Adipocyte (in vitro differentiated cells): ENCODE measurements at regions not wholly inside any gene's neighbourhood (a gene's known extent, or its start where the extent isn't known, plus 50 kb on each side); places are given as distances from the start of the nearest gene placed in this dataset.

ENCODE experiments used
- DNase-seq: peaks from one replicate; pipeline ENCODE4 v3.0.0-alpha.2; 2015; ENCODE audit warnings: low read depth
- H3K27me3 ChIP-seq: replicated peaks from 2 replicates; pipeline ENCODE4 v1.7.0; 2013; ENCODE audit warnings: mild to moderate bottlenecking, low read length, moderate library complexity; ENCODE audit not compliant: control insufficient read depth, insufficient read depth
- H3K36me3 ChIP-seq: 2 replicates; pipeline ENCODE4 v1.7.0; 2013; ENCODE audit warnings: low read length, mild to moderate bottlenecking, moderate library complexity; ENCODE audit not compliant: control insufficient read depth, insufficient read depth, severe bottlenecking
- H3K4me1 ChIP-seq: 2 replicates; pipeline ENCODE4 v1.7.0; 2013; ENCODE audit warnings: mild to moderate bottlenecking, low read length, moderate library complexity; ENCODE audit not compliant: control insufficient read depth, insufficient read depth
- H3K4me3 ChIP-seq: 2 replicates; pipeline ENCODE4 v1.7.0; 2013; ENCODE audit warnings: mild to moderate bottlenecking, low read length, moderate library complexity
- H3K9ac ChIP-seq: 2 replicates; pipeline ENCODE4 v1.7.0; 2013; ENCODE audit warnings: mild to moderate bottlenecking, low read length, moderate library complexity
- H3K9me3 ChIP-seq: 2 replicates; pipeline ENCODE4 v1.7.0; 2013; ENCODE audit warnings: mild to moderate bottlenecking, low read length, moderate library complexity; ENCODE audit not compliant: control insufficient read depth

- Histone ChIP-seq H3K4me1 (peaks cover 34% of the 10 kb centered on the region), H3K9me3 (no peaks in the 10 kb centered on the region), H3K9ac (no peak overlapping the region), H3K36me3 (no peaks in the 10 kb centered on the region), H3K4me3 (no peak overlapping the region), H3K27me3 (no peaks in the 10 kb centered on the region)
- DNase-seq: no peak
These were observed 171.2 kb upstream of the SLC14A2 start for GRCh38 chr18:45444040-45444439.

GRCh38 chr18:45447355-45448265 lies 167.7 kb upstream of the SLC14A2 start:
- Histone ChIP-seq H3K36me3 (no peaks in the 10 kb centered on the region), H3K9me3 (no peaks in the 10 kb centered on the region), H3K27me3 (no peaks in the 10 kb centered on the region), H3K4me3 (no peak overlapping the region), H3K9ac (peak overlapping the region; percentile 18), H3K4me1 (peaks cover 57% of the 10 kb centered on the region)
- no peak for DNase-seq

- H3K27me3 ChIP-seq: no peaks in the 10 kb centered on the region
These were observed 166.4 kb upstream of the SLC14A2 start for GRCh38 chr18:45448871-45449270.

GRCh38 chr18:45449418-45450227 lies 165.7 kb upstream of the SLC14A2 start:
- H3K9ac ChIP-seq: peak overlapping the region; percentile 69
- no peaks in the 10 kb centered on the region for H3K36me3 ChIP-seq
- H3K4me1 ChIP-seq: peaks cover 57% of the 10 kb centered on the region
- H3K27me3 ChIP-seq: no peaks in the 10 kb centered on the region
- H3K9me3 ChIP-seq: no peaks in the 10 kb centered on the region
- peak; percentile 30 for DNase-seq
- H3K4me3 ChIP-seq: no peak overlapping the region

More at GRCh38 chr18:45448871-45449270, 166.4 kb upstream of the SLC14A2 start:
- Histone ChIP-seq H3K4me1 (peaks cover 57% of the 10 kb centered on the region), H3K36me3 (no peaks in the 10 kb centered on the region), H3K9ac (peak overlapping the region; percentile 69), H3K9me3 (no peaks in the 10 kb centered on the region), H3K4me3 (no peak overlapping the region)
- no peak for DNase-seq

GRCh38 chr18:45456090-45457021 lies 158.9 kb upstream of the SLC14A2 start:
- Histone ChIP-seq H3K9me3 (no peaks in the 10 kb centered on the region), H3K27me3 (no peaks in the 10 kb centered on the region), H3K4me3 (no peak overlapping the region), H3K4me1 (peaks cover 24% of the 10 kb centered on the region), H3K36me3 (no peaks in the 10 kb centered on the region), H3K9ac (no peak overlapping the region)
- DNase-seq: no peak

GRCh38 chr18:45458033-45458432 lies 157.2 kb upstream of the SLC14A2 start:
- no peak for DNase-seq
- Histone ChIP-seq H3K4me3 (no peak overlapping the region), H3K27me3 (peaks cover 2% of the 10 kb centered on the region), H3K9ac (no peak overlapping the region), H3K36me3 (no peaks in the 10 kb centered on the region), H3K4me1 (peaks cover 11% of the 10 kb centered on the region), H3K9me3 (no peaks in the 10 kb centered on the region)

- no peak overlapping the region for H3K9ac ChIP-seq
- no peaks in the 10 kb centered on the region for H3K36me3 ChIP-seq
- no peaks in the 10 kb centered on the region for H3K4me1 ChIP-seq
- H3K27me3 ChIP-seq: peaks cover 3% of the 10 kb centered on the region
- DNase-seq: no peak
- H3K9me3 ChIP-seq: no peaks in the 10 kb centered on the region
- H3K4me3 ChIP-seq: no peak overlapping the region
These were observed 153.1 kb upstream of the SLC14A2 start for GRCh38 chr18:45462179-45462578.

GRCh38 chr18:45463451-45463850 lies 151.8 kb upstream of the SLC14A2 start:
- peaks cover 3% of the 10 kb centered on the region for H3K27me3 ChIP-seq

GRCh38 chr18:45464619-45465018 lies 150.7 kb upstream of the SLC14A2 start:
- Histone ChIP-seq H3K4me3 (no peak overlapping the region), H3K9ac (no peak overlapping the region), H3K27me3 (peaks cover 3% of the 10 kb centered on the region), H3K4me1 (no peaks in the 10 kb centered on the region), H3K36me3 (no peaks in the 10 kb centered on the region), H3K9me3 (no peaks in the 10 kb centered on the region)
- no peak for DNase-seq

More at GRCh38 chr18:45463451-45463850, 151.8 kb upstream of the SLC14A2 start:
- Histone ChIP-seq H3K9me3 (no peaks in the 10 kb centered on the region), H3K36me3 (no peaks in the 10 kb centered on the region), H3K4me1 (no peaks in the 10 kb centered on the region), H3K4me3 (no peak overlapping the region), H3K9ac (no peak overlapping the region)
- DNase-seq: no peak

GRCh38 chr18:45467293-45467692 lies 148.0 kb upstream of the SLC14A2 start:
- no peak overlapping the region for H3K4me3 ChIP-seq
- H3K27me3 ChIP-seq: peaks cover 3% of the 10 kb centered on the region
- no peak overlapping the region for H3K9ac ChIP-seq
- no peaks in the 10 kb centered on the region for H3K36me3 ChIP-seq
- no peak for DNase-seq
- H3K9me3 ChIP-seq: no peaks in the 10 kb centered on the region
- no peaks in the 10 kb centered on the region for H3K4me1 ChIP-seq
